Natural killer cell (primary cell): ENCODE measurements at regions not wholly inside any gene's neighbourhood (a gene's known extent, or its start where the extent isn't known, plus 50 kb on each side); places are given as distances from the start of the nearest gene placed in this dataset.

Source experiments
- ATAC-seq, 3 donors: fragments of 150-1000 bp in 2 of 3; fragments of 200-7000 bp in 1 of 3; cut with Tn5 transposase; 1 replicate in 1 of 3; 2 replicates in 2 of 3; pipeline ENCODE4 v1.10.0; 2021; ENCODE audit warnings: mild to moderate bottlenecking in 2 of 3, moderate library complexity in 2 of 3
- DNase-seq, 2 donors: peaks; one replicate each; pipeline versions ENCODE4 v3.0.0 to v3.0.0-alpha.2; 2013 to 2021; ENCODE audit warnings: mixed read lengths in 1 of 2
- H3K27ac ChIP-seq: one replicate; pipeline ENCODE4 v1.5.1; 2013; ENCODE audit warnings: mild to moderate bottlenecking, low read length
- H3K27me3 ChIP-seq: one replicate; pipeline ENCODE4 v1.6.1; 2013; ENCODE audit warnings: low read length; ENCODE audit not compliant: control insufficient read depth, insufficient read depth
- H3K36me3 ChIP-seq: one replicate; pipeline ENCODE4 v1.6.1; 2013; ENCODE audit warnings: low read length; ENCODE audit not compliant: control insufficient read depth, insufficient read depth
- H3K4me1 ChIP-seq: one replicate; pipeline ENCODE4 v1.6.1; 2013; ENCODE audit warnings: low read length; ENCODE audit not compliant: control insufficient read depth, insufficient read depth
- H3K4me3 ChIP-seq: one replicate; pipeline ENCODE4 v1.5.1; 2013; ENCODE audit warnings: low read length
- H3K9me3 ChIP-seq: one replicate; pipeline ENCODE4 v1.6.1; 2013; ENCODE audit warnings: low read length; ENCODE audit not compliant: control insufficient read depth, insufficient read depth
- H3K27ac Mint-ChIP-seq, 2 donors: one replicate each; pipeline ENCODE4 v1.8.0; 2022; ENCODE audit warnings: mild to moderate bottlenecking in 2 of 2, mixed read lengths in 2 of 2, moderate library complexity in 1 of 2
- H3K27me3 Mint-ChIP-seq, 2 donors: one replicate each; pipeline ENCODE4 v1.8.0; 2022; ENCODE audit warnings: low read depth in 2 of 2, mixed read lengths in 2 of 2
- H3K36me3 Mint-ChIP-seq: one replicate; pipeline ENCODE4 v1.8.0; 2022; ENCODE audit warnings: mixed read lengths
- H3K4me1 Mint-ChIP-seq, 2 donors: one replicate each; pipeline ENCODE4 v1.8.0; 2022; ENCODE audit warnings: mixed read lengths in 2 of 2
- H3K4me3 Mint-ChIP-seq: one replicate; pipeline ENCODE4 v1.8.0; 2022; ENCODE audit warnings: mild to moderate bottlenecking, moderate library complexity, mixed read lengths
- H3K9me3 Mint-ChIP-seq, 2 donors: one replicate each; pipeline ENCODE4 v1.8.0; 2022; ENCODE audit warnings: mixed read lengths in 2 of 2
- WGBS: methylation state at CpG from one replicate; pipeline ENCODE4 v1.1.7; 2013; ENCODE audit warnings: missing lambda C conversion rate; ENCODE audit not compliant: insufficient coverage; 5-methylcytosine and 5-hydroxymethylcytosine counted together
- intact Hi-C: fragments of 100-400 bp; cut with micrococcal nuclease; formaldehyde crosslinking; loops from one replicate; pipeline ENCODE4 v1.14.2; 2022
- TF ChIP-seq, protein P1 (sequence below): fragments of 200-600 bp; IDR thresholded peaks from one replicate; pipeline ENCODE4 v1.8.0; 2022; ENCODE audit warnings: antibody characterized with exemption

DNA sequence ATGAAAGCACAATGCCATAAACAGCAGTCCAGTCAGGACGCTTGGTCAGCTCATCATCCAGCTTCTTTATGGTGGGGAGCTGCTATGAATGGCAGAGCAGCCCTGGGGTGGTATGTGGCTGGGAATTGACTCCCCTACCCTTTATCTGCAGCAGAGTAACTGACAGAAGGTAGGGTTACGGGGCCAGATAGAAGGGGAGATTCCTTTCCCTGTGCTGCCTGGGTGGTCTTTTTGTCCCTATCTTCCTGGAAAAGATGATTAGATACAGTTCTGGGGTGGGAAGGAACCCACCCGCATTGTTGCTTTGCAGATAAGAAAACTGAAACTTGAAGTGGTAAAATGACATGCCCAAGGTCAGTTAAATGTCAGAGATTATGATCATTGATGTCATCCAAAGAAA, 405.5 kb downstream of the ARHGEF28 start:
- Histone ChIP-seq H3K27ac (no peak overlapping the region), H3K36me3 (no peaks in the 10 kb centered on the region), H3K4me1 (no peaks in the 10 kb centered on the region), H3K9me3 (no peaks in the 10 kb centered on the region), H3K27me3 (no peaks in the 10 kb centered on the region), H3K4me3 (no peak overlapping the region)
- Mint-ChIP-seq H3K27ac (no peak overlapping the region), H3K4me3 (no peak overlapping the region), H3K9me3 (no peaks in the 10 kb centered on the region), H3K27me3 (peaks cover 11 to 13% of the 10 kb centered on the region in 2 donors), H3K36me3 (no peaks in the 10 kb centered on the region), H3K4me1 (no peaks in the 10 kb centered on the region)
- intact Hi-C loops = no loop called here
- WGBS = 88% methylated on average over 2 of the region's 3 CpGs
- ATAC-seq (no peak), DNase-seq (no peak)
- TF ChIP-seq, protein P1, sequence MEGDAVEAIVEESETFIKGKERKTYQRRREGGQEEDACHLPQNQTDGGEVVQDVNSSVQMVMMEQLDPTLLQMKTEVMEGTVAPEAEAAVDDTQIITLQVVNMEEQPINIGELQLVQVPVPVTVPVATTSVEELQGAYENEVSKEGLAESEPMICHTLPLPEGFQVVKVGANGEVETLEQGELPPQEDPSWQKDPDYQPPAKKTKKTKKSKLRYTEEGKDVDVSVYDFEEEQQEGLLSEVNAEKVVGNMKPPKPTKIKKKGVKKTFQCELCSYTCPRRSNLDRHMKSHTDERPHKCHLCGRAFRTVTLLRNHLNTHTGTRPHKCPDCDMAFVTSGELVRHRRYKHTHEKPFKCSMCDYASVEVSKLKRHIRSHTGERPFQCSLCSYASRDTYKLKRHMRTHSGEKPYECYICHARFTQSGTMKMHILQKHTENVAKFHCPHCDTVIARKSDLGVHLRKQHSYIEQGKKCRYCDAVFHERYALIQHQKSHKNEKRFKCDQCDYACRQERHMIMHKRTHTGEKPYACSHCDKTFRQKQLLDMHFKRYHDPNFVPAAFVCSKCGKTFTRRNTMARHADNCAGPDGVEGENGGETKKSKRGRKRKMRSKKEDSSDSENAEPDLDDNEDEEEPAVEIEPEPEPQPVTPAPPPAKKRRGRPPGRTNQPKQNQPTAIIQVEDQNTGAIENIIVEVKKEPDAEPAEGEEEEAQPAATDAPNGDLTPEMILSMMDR = no peak

DNA sequence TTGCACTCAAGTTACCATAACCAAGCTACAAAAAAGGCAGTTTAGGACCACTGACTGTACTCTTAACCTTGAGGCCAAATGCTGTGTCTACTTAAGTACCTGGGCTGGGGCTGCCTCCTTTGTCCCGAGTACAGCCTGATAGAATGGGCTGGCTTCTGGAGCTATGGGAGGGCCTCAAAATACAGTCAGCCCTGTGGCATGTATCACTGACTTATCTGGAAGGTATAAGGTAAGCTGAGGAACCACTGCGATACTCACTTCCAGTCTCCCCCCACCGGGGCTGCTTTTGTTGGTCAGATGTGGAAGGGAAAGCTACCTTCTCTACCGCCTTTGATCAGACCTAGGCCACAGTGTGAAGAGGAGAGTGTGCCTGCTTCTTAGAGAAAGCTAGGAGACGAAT, 404.8 kb downstream of the ARHGEF28 start:
- Histone ChIP-seq H3K9me3 (no peaks in the 10 kb centered on the region), H3K27ac (no peak overlapping the region), H3K36me3 (no peaks in the 10 kb centered on the region), H3K27me3 (no peaks in the 10 kb centered on the region), H3K4me1 (no peaks in the 10 kb centered on the region), H3K4me3 (no peak overlapping the region)
- WGBS = 91% methylated on average over 4 of the region's 5 CpGs
- TF ChIP-seq, protein P1 = no peak
- intact Hi-C loops = no loop called here
- DNase-seq (no peak), ATAC-seq (no peak)
- H3K27ac Mint-ChIP-seq = no peak overlapping the region
- no peaks in the 10 kb centered on the region for H3K9me3 Mint-ChIP-seq
- no peaks in the 10 kb centered on the region for H3K36me3 Mint-ChIP-seq
- no peak overlapping the region for H3K4me3 Mint-ChIP-seq
- no peaks in the 10 kb centered on the region for H3K4me1 Mint-ChIP-seq
- peaks cover 14 to 16% of the 10 kb centered on the region in 2 donors for H3K27me3 Mint-ChIP-seq

DNA sequence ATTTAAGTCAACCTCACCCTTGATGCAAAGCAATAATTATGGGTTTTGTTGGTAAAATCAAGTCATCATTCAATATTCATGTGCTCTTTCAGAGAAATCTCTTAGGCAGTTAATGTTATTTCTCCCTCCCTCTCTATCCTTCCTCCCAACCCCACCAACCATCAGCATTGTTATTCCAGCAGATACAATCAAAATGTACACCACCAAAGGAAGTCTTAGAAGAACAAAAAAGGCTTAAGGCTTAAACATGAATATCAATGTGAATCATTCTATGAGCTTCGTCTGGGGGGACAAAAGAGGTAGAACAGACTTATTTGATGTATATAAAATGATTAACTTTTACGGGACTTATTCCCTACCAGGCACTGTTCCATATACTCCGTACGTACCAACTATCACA, 404.4 kb downstream of the ARHGEF28 start:
- TF ChIP-seq, protein P1 = no peak
- 94% methylated on average over 3 of the region's 4 CpGs for WGBS
- Mint-ChIP-seq H3K9me3 (no peaks in the 10 kb centered on the region), H3K27me3 (peaks cover 14 to 21% of the 10 kb centered on the region in 2 donors), H3K4me1 (no peaks in the 10 kb centered on the region), H3K27ac (no peak overlapping the region), H3K4me3 (no peak overlapping the region), H3K36me3 (no peaks in the 10 kb centered on the region)
- H3K27ac ChIP-seq = no peak overlapping the region
- no peaks in the 10 kb centered on the region for H3K36me3 ChIP-seq
- no peaks in the 10 kb centered on the region for H3K27me3 ChIP-seq
- DNase-seq = no peak
- no peak for ATAC-seq
- no peaks in the 10 kb centered on the region for H3K4me1 ChIP-seq
- intact Hi-C loops = no loop called here
- no peak overlapping the region for H3K4me3 ChIP-seq
- no peaks in the 10 kb centered on the region for H3K9me3 ChIP-seq

DNA sequence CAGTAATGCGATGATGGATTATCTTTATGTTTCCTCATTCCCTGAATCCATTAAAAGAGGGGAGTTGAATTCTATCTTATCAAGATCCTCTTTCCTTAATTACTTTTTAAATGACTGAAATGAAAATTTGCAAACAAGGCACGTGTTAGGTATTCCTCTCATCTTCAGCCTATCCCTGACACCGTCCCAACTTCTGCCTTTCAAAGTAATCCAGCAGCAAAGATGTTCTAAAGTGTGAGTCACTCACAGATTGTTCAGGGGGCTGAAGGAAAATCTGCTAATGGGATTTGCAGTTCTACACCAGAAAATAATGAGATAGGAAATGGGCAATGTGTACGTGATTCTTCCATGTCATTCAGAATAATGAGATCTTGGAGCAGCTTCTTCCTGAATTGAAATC, 403.0 kb downstream of the ARHGEF28 start:
- Mint-ChIP-seq H3K36me3 (no peaks in the 10 kb centered on the region), H3K4me1 (no peaks in the 10 kb centered on the region), H3K4me3 (no peak overlapping the region), H3K27ac (no peak overlapping the region), H3K9me3 (no peaks in the 10 kb centered on the region), H3K27me3 (peaks cover 14 to 22% of the 10 kb centered on the region in 2 donors)
- no peak overlapping the region for H3K27ac ChIP-seq
- H3K36me3 ChIP-seq = no peaks in the 10 kb centered on the region
- H3K4me3 ChIP-seq = no peak overlapping the region
- intact Hi-C loops = no loop called here
- no peak for ATAC-seq
- TF ChIP-seq, protein P1 = no peak
- H3K4me1 ChIP-seq = no peaks in the 10 kb centered on the region
- no peaks in the 10 kb centered on the region for H3K27me3 ChIP-seq
- H3K9me3 ChIP-seq = no peaks in the 10 kb centered on the region
- no peak for DNase-seq
- WGBS = 100% methylated on average over 3 of the region's 4 CpGs
